Testis (tissue), 2 donors: ENCODE measurements at regions not wholly inside any gene's neighbourhood (a gene's known extent, or its start where the extent isn't known, plus 50 kb on each side); places are given as distances from the start of the nearest gene placed in this dataset.

Experiments
- DNase-seq: peaks from one replicate; pipeline ENCODE4 v3.0.0-alpha.2; 2019
- H3K27ac ChIP-seq, 2 donors: fragments of 200-600 bp; sonication (generic); one replicate each; pipeline ENCODE4 v1.5.1; 2019
- H3K27me3 ChIP-seq: fragments of 200-600 bp; sonication (generic); one replicate; pipeline ENCODE4 v1.5.1; 2019
- H3K36me3 ChIP-seq: fragments of 200-600 bp; sonication (generic); one replicate; pipeline ENCODE4 v1.5.1; 2017; ENCODE audit warnings: low read depth; ENCODE audit errors: missing control alignments
- H3K4me1 ChIP-seq: fragments of 200-600 bp; sonication (generic); one replicate; pipeline ENCODE4 v1.5.1; 2019
- H3K4me3 ChIP-seq, 2 donors: fragments of 200-600 bp; sonication (generic); one replicate each; pipeline ENCODE4 v1.5.1; 2017 to 2019
- H3K9me3 ChIP-seq: fragments of 200-600 bp; sonication (generic); one replicate; pipeline ENCODE4 v1.5.1; 2017
- CTCF ChIP-seq, 3 experiments: fragments of 450-650 bp in 2 of 3; fragments of 200-600 bp in 1 of 3; sonication (generic) in 1 of 3; IDR thresholded peaks; one replicate each; pipeline ENCODE4 v1.5.1; 2016 to 2019; ENCODE audit warnings: antibody characterized with exemption in 3 of 3, mild to moderate bottlenecking in 2 of 3, moderate library complexity in 1 of 3
- POLR2A ChIP-seq: fragments of 450-650 bp; IDR thresholded peaks from one replicate; pipeline ENCODE4 v1.6.1; 2017; ENCODE audit warnings: antibody characterized with exemption, mild to moderate bottlenecking, moderate library complexity
- WGBS, 2 donors: methylation state at CpG; one replicate each; pipeline ENCODE4 v1.1.5; 2018; 5-methylcytosine and 5-hydroxymethylcytosine counted together
- intact Hi-C: fragments of 100-400 bp; cut with DNase I; formaldehyde crosslinking; loops from one replicate; pipeline ENCODE4 v1.15.1; 2023; ENCODE audit warnings: low total_unique reads

- no peak for DNase-seq
- H3K27ac ChIP-seq = no peak overlapping the region
- H3K4me1 ChIP-seq = no peaks in the 10 kb centered on the region
- TF ChIP-seq CTCF (IDR thresholded peaks at IDR 0.05) (no peak), POLR2A (no peak)
- no peaks in the 10 kb centered on the region for H3K27me3 ChIP-seq
- 69 to 78% methylated on average over 10 of the region's 10 CpGs for WGBS, 2 donors
- intact Hi-C loops = no loop called here
- H3K36me3 ChIP-seq = no peaks in the 10 kb centered on the region
- no peaks in the 10 kb centered on the region for H3K9me3 ChIP-seq
- no peak overlapping the region for H3K4me3 ChIP-seq
Measured at GRCh38 chr9:16230731-16231130, 639.7 kb downstream of the BNC2 start.

GRCh38 chr9:16236311-16236710 is 634.2 kb downstream of the BNC2 start:
- WGBS, 2 donors = 66 to 77% methylated on average over 8 of the region's 8 CpGs
- Histone ChIP-seq H3K4me1 (no peaks in the 10 kb centered on the region), H3K36me3 (no peaks in the 10 kb centered on the region), H3K4me3 (no peak overlapping the region), H3K27me3 (no peaks in the 10 kb centered on the region), H3K27ac (no peak overlapping the region), H3K9me3 (no peaks in the 10 kb centered on the region)
- intact Hi-C loops = no loop called here
- DNase-seq = no peak
- TF ChIP-seq CTCF (IDR thresholded peaks at IDR 0.05) (no peak), POLR2A (no peak)

- H3K27me3 ChIP-seq = no peaks in the 10 kb centered on the region
- intact Hi-C loops = no loop called here
- no peak overlapping the region for H3K27ac ChIP-seq
- H3K36me3 ChIP-seq = no peaks in the 10 kb centered on the region
- no peak overlapping the region for H3K4me3 ChIP-seq
- H3K4me1 ChIP-seq = no peaks in the 10 kb centered on the region
- DNase-seq = no peak
- TF ChIP-seq POLR2A (no peak), CTCF (IDR thresholded peaks at IDR 0.05) (no peak)
- WGBS, 2 donors = 74 to 78% methylated on average over 7 of the region's 7 CpGs
- no peaks in the 10 kb centered on the region for H3K9me3 ChIP-seq
Measured at GRCh38 chr9:16236882-16237281, 633.6 kb downstream of the BNC2 start.

- 93 to 94% methylated on average over 5 of the region's 5 CpGs for WGBS, 2 donors
- H3K4me1 ChIP-seq = no peaks in the 10 kb centered on the region
- H3K4me3 ChIP-seq = no peak overlapping the region
- no peaks in the 10 kb centered on the region for H3K9me3 ChIP-seq
- no peaks in the 10 kb centered on the region for H3K27me3 ChIP-seq
- no peak for DNase-seq
- no peak for TF ChIP-seq CTCF (IDR thresholded peaks at IDR 0.05)
- TF ChIP-seq POLR2A = no peak
- no peaks in the 10 kb centered on the region for H3K36me3 ChIP-seq
- no peak overlapping the region for H3K27ac ChIP-seq
- intact Hi-C loops = no loop called here
Measured at GRCh38 chr9:16238623-16239138, 631.8 kb downstream of the BNC2 start.

- TF ChIP-seq POLR2A = no peak
- TF ChIP-seq CTCF (IDR thresholded peaks at IDR 0.05) = no peak
- peaks cover 5% of the 10 kb centered on the region for H3K4me1 ChIP-seq
- H3K9me3 ChIP-seq = no peaks in the 10 kb centered on the region
- H3K4me3 ChIP-seq = no peak overlapping the region
- no peaks in the 10 kb centered on the region for H3K36me3 ChIP-seq
- intact Hi-C loops = no loop called here
- DNase-seq = no peak
- H3K27ac ChIP-seq = no peak overlapping the region
- 90 to 98% methylated on average over 3 of the region's 3 CpGs for WGBS, 2 donors
- no peaks in the 10 kb centered on the region for H3K27me3 ChIP-seq
Measured at GRCh38 chr9:16241231-16241630, 629.2 kb downstream of the BNC2 start.
